ENCODE measurements at regions not wholly inside any gene's neighbourhood (a gene's known extent, or its start where the extent isn't known, plus 50 kb on each side); places are given as distances from the start of the nearest gene placed in this dataset.
A peak's percentile ranks its signal among the peaks of the same experiment; 100 is the strongest.

- DNase-seq = no peak
- Histone ChIP-seq H3K27me3 (replicated peaks in 1 of 7) (peaks cover 4 to 48% (median 10%) of the 10 kb centered on the region in 7 donors), H3K36me3 (no peaks in the 10 kb centered on the region), H3K9me3 (no peaks in the 10 kb centered on the region), H3K4me1 (peaks cover 0 to 22% (median 11%) of the 10 kb centered on the region in 6 donors), H3K4me3 (peak overlapping the region in 3 of 8 donors; percentile 4 to 45 (median 33)), H3K27ac (no peak overlapping the region)
- no peak for TF ChIP-seq POLR2AphosphoS5 (IDR thresholded peaks at IDR 0.05)
- no peak for TF ChIP-seq POLR2A (IDR thresholded peaks at IDR 0.05)
- TF ChIP-seq CTCF (IDR thresholded peaks at IDR 0.05 in 8 of 11, conservative IDR thresholded peaks at IDR 0.05 in 3 of 11) = no peak
- intact Hi-C loops (cut with DNase I; ENCODE audit: low total_unique reads) = no loop called here
- WGBS, 5 donors = 37 to 50% (median 45%) methylated on average over 3 of the region's 3 CpGs
Observed at GRCh38 chr11:122441666-122442035, 213.9 kb upstream of the UBASH3B start.

GRCh38 chr11:122440811-122441665 is 214.5 kb upstream of the UBASH3B start:
- Histone ChIP-seq H3K9me3 (no peaks in the 10 kb centered on the region), H3K4me1 (peaks cover 0 to 22% (median 11%) of the 10 kb centered on the region in 6 donors), H3K4me3 (peak overlapping the region in 6 of 8 donors; percentile 4 to 45 (median 26)), H3K27ac (no peak overlapping the region), H3K36me3 (no peaks in the 10 kb centered on the region), H3K27me3 (replicated peaks in 1 of 7) (peaks cover 4 to 48% (median 10%) of the 10 kb centered on the region in 7 donors)
- 2 to 6% (median 4%) methylated on average over 28 of the region's 28 CpGs for WGBS, 5 donors
- TF ChIP-seq POLR2A (IDR thresholded peaks at IDR 0.05) = no peak
- TF ChIP-seq CTCF (IDR thresholded peaks at IDR 0.05 in 8 of 11, conservative IDR thresholded peaks at IDR 0.05 in 3 of 11) = no peak
- no peak for TF ChIP-seq POLR2AphosphoS5 (IDR thresholded peaks at IDR 0.05)
- DNase-seq = no peak
- intact Hi-C loops (cut with DNase I; ENCODE audit: low total_unique reads) = no loop called here

- H3K27me3 ChIP-seq (replicated peaks in 1 of 7) = peaks cover 4 to 41% (median 10%) of the 10 kb centered on the region in 7 donors
- H3K9me3 ChIP-seq = no peaks in the 10 kb centered on the region
- WGBS, 5 donors = 25 to 29% (median 26%) methylated on average over 29 of the region's 29 CpGs
- no peak overlapping the region for H3K27ac ChIP-seq
- intact Hi-C loops (cut with DNase I; ENCODE audit: low total_unique reads) = no loop called here
- no peak for DNase-seq
- no peaks in the 10 kb centered on the region for H3K36me3 ChIP-seq
- peaks cover 0 to 22% (median 11%) of the 10 kb centered on the region in 6 donors for H3K4me1 ChIP-seq
- TF ChIP-seq POLR2A (IDR thresholded peaks at IDR 0.05) = no peak
- TF ChIP-seq CTCF (IDR thresholded peaks at IDR 0.05 in 8 of 11, conservative IDR thresholded peaks at IDR 0.05 in 3 of 11) = no peak
- no peak for TF ChIP-seq POLR2AphosphoS5 (IDR thresholded peaks at IDR 0.05)
- peak overlapping the region in 7 of 8 donors; percentile 18 to 45 (median 24) for H3K4me3 ChIP-seq
Observed at GRCh38 chr11:122439866-122440810, 215.4 kb upstream of the UBASH3B start.
